Loucy (cell line): ENCODE measurements at regions not wholly inside any gene's neighbourhood (a gene's known extent, or its start where the extent isn't known, plus 50 kb on each side); places are given as distances from the start of the nearest gene placed in this dataset.

Experiments used
- EZH2phosphoT487 ChIP-seq: fragments of 200-600 bp; IDR thresholded peaks from 2 replicates; pipeline ENCODE4 v1.6.1; 2018; ENCODE audit warnings: antibody characterized with exemption, mild to moderate bottlenecking, moderate library complexity, borderline replicate concordance
- TF ChIP-seq, protein P1 (sequence below): fragments of 200-600 bp; sonication (generic); conservative IDR thresholded peaks from 2 replicates; pipeline ENCODE4 v1.5.1; 2014; ENCODE audit warnings: mild to moderate bottlenecking, antibody characterized with exemption, low read length

DNA sequence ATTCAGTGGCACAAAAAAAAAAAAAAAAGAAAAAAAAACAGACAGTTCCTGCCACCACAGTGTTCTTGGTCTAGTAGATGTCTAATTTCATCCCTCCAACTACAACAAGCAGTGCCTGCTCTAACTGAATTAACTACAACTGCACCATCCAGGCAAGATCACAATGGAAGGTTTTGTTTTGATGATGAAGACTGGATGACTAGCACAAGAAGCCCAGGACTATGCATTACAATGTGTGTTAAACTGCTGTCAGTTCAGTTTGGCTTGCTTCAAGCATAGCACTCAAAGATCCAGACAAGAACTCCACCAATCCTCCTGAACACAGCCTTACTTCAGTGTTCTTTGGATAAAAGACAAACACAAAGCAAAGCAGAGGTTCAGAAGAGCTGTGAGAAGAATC is 279.9 kb downstream of the GRIN2B start:
- TF ChIP-seq, protein P1, sequence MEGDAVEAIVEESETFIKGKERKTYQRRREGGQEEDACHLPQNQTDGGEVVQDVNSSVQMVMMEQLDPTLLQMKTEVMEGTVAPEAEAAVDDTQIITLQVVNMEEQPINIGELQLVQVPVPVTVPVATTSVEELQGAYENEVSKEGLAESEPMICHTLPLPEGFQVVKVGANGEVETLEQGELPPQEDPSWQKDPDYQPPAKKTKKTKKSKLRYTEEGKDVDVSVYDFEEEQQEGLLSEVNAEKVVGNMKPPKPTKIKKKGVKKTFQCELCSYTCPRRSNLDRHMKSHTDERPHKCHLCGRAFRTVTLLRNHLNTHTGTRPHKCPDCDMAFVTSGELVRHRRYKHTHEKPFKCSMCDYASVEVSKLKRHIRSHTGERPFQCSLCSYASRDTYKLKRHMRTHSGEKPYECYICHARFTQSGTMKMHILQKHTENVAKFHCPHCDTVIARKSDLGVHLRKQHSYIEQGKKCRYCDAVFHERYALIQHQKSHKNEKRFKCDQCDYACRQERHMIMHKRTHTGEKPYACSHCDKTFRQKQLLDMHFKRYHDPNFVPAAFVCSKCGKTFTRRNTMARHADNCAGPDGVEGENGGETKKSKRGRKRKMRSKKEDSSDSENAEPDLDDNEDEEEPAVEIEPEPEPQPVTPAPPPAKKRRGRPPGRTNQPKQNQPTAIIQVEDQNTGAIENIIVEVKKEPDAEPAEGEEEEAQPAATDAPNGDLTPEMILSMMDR = no peak
- TF ChIP-seq EZH2phosphoT487 = no peak
